RWPE2 (cell line): ENCODE measurements at regions not wholly inside any gene's neighbourhood (a gene's known extent, or its start where the extent isn't known, plus 50 kb on each side); places are given as distances from the start of the nearest gene placed in this dataset.
"Not testable (repeated sequence)": the region's sequence is repeated elsewhere in the genome, so short reads cannot be mapped to it uniquely, and the experiment has no call there.

ENCODE experiments used
- ATAC-seq: fragments of 200-7000 bp; cut with Tn5 transposase; 3 replicates; pipeline ENCODE4 v1.9.1; 2021; ENCODE audit warnings: low read depth
- DNase-seq: peaks from one replicate; pipeline ENCODE4 v3.0.0-alpha.2; 2020; ENCODE audit warnings: low spot score
- H3K27ac ChIP-seq: fragments of 450-650 bp; 2 replicates; pipeline ENCODE4 v1.5.1; 2017; ENCODE audit warnings: mild to moderate bottlenecking; ENCODE audit not compliant: poor library complexity, severe bottlenecking
- H3K27me3 ChIP-seq: fragments of 250-450 bp; sonication (Bioruptor Pico); 2 replicates; pipeline ENCODE4 v1.5.1; 2021; ENCODE audit warnings: mild to moderate bottlenecking, moderate library complexity; ENCODE audit not compliant: insufficient read depth, poor library complexity, severe bottlenecking
- H3K36me3 ChIP-seq: fragments of 250-450 bp; sonication (Bioruptor Pico); 2 replicates; pipeline ENCODE4 v1.5.1; 2020; ENCODE audit warnings: low read depth, mild to moderate bottlenecking, moderate library complexity
- H3K4me1 ChIP-seq: fragments of 250-450 bp; sonication (Bioruptor Pico); 2 replicates; pipeline ENCODE4 v1.5.1; 2021; ENCODE audit warnings: mild to moderate bottlenecking, moderate library complexity; ENCODE audit not compliant: insufficient read depth, poor library complexity, severe bottlenecking
- H3K4me3 ChIP-seq: fragments of 250-450 bp; sonication (Bioruptor Pico); 2 replicates; pipeline ENCODE4 v1.5.1; 2021; ENCODE audit warnings: mild to moderate bottlenecking, moderate library complexity; ENCODE audit not compliant: severe bottlenecking
- H3K9me3 ChIP-seq: fragments of 250-450 bp; sonication (Bioruptor Pico); 2 replicates; pipeline ENCODE4 v1.5.1; 2021; ENCODE audit warnings: mild to moderate bottlenecking, moderate library complexity; ENCODE audit not compliant: severe bottlenecking
- CTCF ChIP-seq: fragments of 450-650 bp; IDR thresholded peaks from one replicate; pipeline ENCODE4 v1.5.1; 2017; ENCODE audit warnings: mild to moderate bottlenecking, moderate library complexity; ENCODE audit not compliant: poor library complexity, severe bottlenecking

GRCh38 chr19:30968210-30968609 is 381.0 kb downstream of the TSHZ3 start:
- H3K27me3 ChIP-seq = no peaks in the 10 kb centered on the region
- no peak overlapping the region for H3K4me3 ChIP-seq
- no peaks in the 10 kb centered on the region for H3K9me3 ChIP-seq
- DNase-seq (no peak), ATAC-seq (no peak)
- TF ChIP-seq CTCF = peak; percentile 20
- H3K27ac ChIP-seq = no peak overlapping the region
- no peaks in the 10 kb centered on the region for H3K4me1 ChIP-seq
- no peaks in the 10 kb centered on the region for H3K36me3 ChIP-seq

- TF ChIP-seq CTCF = no peak
- Histone ChIP-seq H3K36me3 (no peaks in the 10 kb centered on the region), H3K27ac (no peak overlapping the region), H3K9me3 (no peaks in the 10 kb centered on the region), H3K4me1 (no peaks in the 10 kb centered on the region), H3K4me3 (no peak overlapping the region), H3K27me3 (no peaks in the 10 kb centered on the region)
- no peak for ATAC-seq
- DNase-seq = no peak
These were observed 382.8 kb downstream of the TSHZ3 start for GRCh38 chr19:30966486-30966885.

GRCh38 chr19:30959011-30959410 is 390.2 kb downstream of the TSHZ3 start:
- no peaks in the 10 kb centered on the region for H3K36me3 ChIP-seq
- no peak overlapping the region for H3K27ac ChIP-seq
- H3K9me3 ChIP-seq = no peaks in the 10 kb centered on the region
- no peak overlapping the region for H3K4me3 ChIP-seq
- no peaks in the 10 kb centered on the region for H3K27me3 ChIP-seq
- DNase-seq (no peak), ATAC-seq (no peak)
- H3K4me1 ChIP-seq = no peaks in the 10 kb centered on the region
- no peak for TF ChIP-seq CTCF

GRCh38 chr19:30955112-30956104 is 393.8 kb downstream of the TSHZ3 start:
- DNase-seq (no peak), ATAC-seq (no peak)
- Histone ChIP-seq H3K9me3 (no peaks in the 10 kb centered on the region), H3K36me3 (no peaks in the 10 kb centered on the region), H3K27ac (no peak overlapping the region), H3K4me3 (no peak overlapping the region), H3K4me1 (no peaks in the 10 kb centered on the region), H3K27me3 (peaks cover 13% of the 10 kb centered on the region)
- no peak for TF ChIP-seq CTCF

- not testable (repeated sequence) for H3K9me3 ChIP-seq, DNase-seq, H3K27me3 ChIP-seq, ATAC-seq, H3K36me3 ChIP-seq, H3K27ac ChIP-seq, H3K4me1 ChIP-seq, H3K4me3 ChIP-seq
These were observed 404.8 kb downstream of the TSHZ3 start for GRCh38 chr19:30944276-30944932.
